Erythroblast (primary cell): ENCODE measurements at regions not wholly inside any gene's neighbourhood (a gene's known extent, or its start where the extent isn't known, plus 50 kb on each side); places are given as distances from the start of the nearest gene placed in this dataset.

ENCODE experiments used
- GATA1 ChIP-seq: IDR thresholded peaks from 2 replicates; pipeline ENCODE4 v1.6.1; 2011; ENCODE audit warnings: low read depth, mild to moderate bottlenecking, control low read depth, low read length, moderate library complexity
- POLR2A ChIP-seq: IDR thresholded peaks from 2 replicates; pipeline ENCODE4 v1.6.1; 2011; ENCODE audit warnings: mild to moderate bottlenecking, low read length

- TF ChIP-seq POLR2A = no peak
- TF ChIP-seq GATA1 = no peak
Observed at GRCh38 chr22:47597041-47597440, 834.6 kb downstream of the TBC1D22A start.
